Muscle of back (tissue), 3 donors: ENCODE measurements at regions not wholly inside any gene's neighbourhood (a gene's known extent, or its start where the extent isn't known, plus 50 kb on each side); places are given as distances from the start of the nearest gene placed in this dataset.
"Not testable (repeated sequence)": the region's sequence is repeated elsewhere in the genome, so short reads cannot be mapped to it uniquely, and the experiment has no call there.

Experiments used
- DNase-seq, 3 donors: peaks; one replicate each; pipeline versions ENCODE4 v3.0.0 to v3.0.0-alpha.2; 2013

DNA sequence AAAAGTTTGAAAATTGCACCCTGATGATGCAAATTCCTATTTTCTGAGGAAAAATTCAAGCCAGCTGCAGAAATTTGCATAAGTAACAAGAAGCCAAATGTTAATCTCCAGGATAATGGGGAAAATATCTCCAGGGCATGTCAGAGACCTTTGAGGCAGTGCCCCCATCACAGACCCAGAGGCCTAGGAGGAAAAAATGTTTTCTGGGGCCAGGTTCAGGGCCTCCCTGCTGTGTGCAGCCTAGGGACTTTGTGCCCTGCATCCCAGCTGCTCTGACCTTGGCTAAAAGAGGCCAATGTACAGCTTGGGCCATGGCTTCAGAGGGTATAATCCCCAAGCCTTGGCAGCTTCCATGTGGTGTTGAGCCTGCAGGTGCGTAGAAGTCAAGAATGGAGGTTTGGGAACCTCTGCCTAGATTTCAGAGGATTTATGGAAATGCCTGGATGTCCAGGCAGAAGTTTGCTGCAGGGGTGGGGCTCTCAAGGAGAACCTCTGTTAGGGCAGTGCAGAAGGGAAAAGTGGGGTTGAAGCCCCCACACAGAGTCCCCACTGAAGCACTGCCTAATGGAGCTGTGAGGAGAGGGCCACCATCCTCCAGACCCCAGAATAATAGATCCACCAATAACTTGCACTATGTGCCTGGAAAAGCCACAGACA is 51.7 kb upstream of the NDUFV2 start:
- DNase-seq, result not testable (repeated sequence)
